COLO668 (cell line): ENCODE measurements at regions not wholly inside any gene's neighbourhood (a gene's known extent, or its start where the extent isn't known, plus 50 kb on each side); places are given as distances from the start of the nearest gene placed in this dataset.

Source experiments
- DNase-seq: peaks from one replicate; lab custom pipeline; 2025; ENCODE audit not compliant: unreplicated experiment; lab: John Stamatoyannopoulos, UW

GRCh38 chr4:22336822-22337221, 179.0 kb downstream of the ADGRA3 start:
- no peak for DNase-seq

- no peak for DNase-seq
These were observed 181.7 kb downstream of the ADGRA3 start for GRCh38 chr4:22334155-22334554.

GRCh38 chr4:22324422-22324821, 191.4 kb downstream of the ADGRA3 start:
- no peak for DNase-seq

GRCh38 chr4:22323691-22324090, 192.2 kb downstream of the ADGRA3 start:
- no peak for DNase-seq

GRCh38 chr4:22322996-22323395, 192.9 kb downstream of the ADGRA3 start:
- DNase-seq = no peak

- no peak for DNase-seq
These were observed 200.2 kb downstream of the ADGRA3 start for GRCh38 chr4:22315628-22316027.

GRCh38 chr4:22313976-22314375, 201.9 kb downstream of the ADGRA3 start:
- no peak for DNase-seq

GRCh38 chr4:22312113-22312512, 203.8 kb downstream of the ADGRA3 start:
- DNase-seq = no peak

- DNase-seq = no peak
These were observed 214.6 kb downstream of the ADGRA3 start for GRCh38 chr4:22301253-22301652.

- DNase-seq = no peak
These were observed 216.2 kb downstream of the ADGRA3 start for GRCh38 chr4:22299678-22300077.

GRCh38 chr4:22287631-22288030, 228.2 kb downstream of the ADGRA3 start:
- no peak for DNase-seq

- DNase-seq = no peak
These were observed 247.4 kb downstream of the ADGRA3 start for GRCh38 chr4:22268350-22269025.

GRCh38 chr4:22264261-22264660, 251.6 kb downstream of the ADGRA3 start:
- no peak for DNase-seq

- no peak for DNase-seq
These were observed 262.4 kb downstream of the ADGRA3 start for GRCh38 chr4:22253431-22253830.

- DNase-seq = no peak
These were observed 269.0 kb downstream of the ADGRA3 start for GRCh38 chr4:22246847-22247246.

GRCh38 chr4:22245294-22245693, 270.6 kb downstream of the ADGRA3 start:
- DNase-seq = no peak

GRCh38 chr4:22241415-22241814, 274.5 kb downstream of the ADGRA3 start:
- DNase-seq = no peak

GRCh38 chr4:22240814-22241213, 275.1 kb downstream of the ADGRA3 start:
- no peak for DNase-seq

GRCh38 chr4:22238742-22239141, 277.1 kb downstream of the ADGRA3 start:
- DNase-seq = peak; percentile 24

- peak; percentile 64 for DNase-seq
These were observed 277.9 kb downstream of the ADGRA3 start for GRCh38 chr4:22237846-22238494.

GRCh38 chr4:22237155-22237751, 278.6 kb downstream of the ADGRA3 start:
- DNase-seq = peak; percentile 82

GRCh38 chr4:22235698-22236097, 280.2 kb downstream of the ADGRA3 start:
- DNase-seq = no peak
